Mucosa of descending colon (tissue), 3 donors: ENCODE measurements at regions not wholly inside any gene's neighbourhood (a gene's known extent, or its start where the extent isn't known, plus 50 kb on each side); places are given as distances from the start of the nearest gene placed in this dataset.
"Not testable (repeated sequence)": the region's sequence is repeated elsewhere in the genome, so short reads cannot be mapped to it uniquely, and the experiment has no call there.

Experiments
- ATAC-seq: fragments of 200-7000 bp; cut with Tn5 transposase; one replicate; pipeline ENCODE4 v1.9.1; 2020; ENCODE audit warnings: mild to moderate bottlenecking, moderate library complexity
- DNase-seq, 3 donors: peaks; one replicate each; pipeline ENCODE4 v3.0.0-alpha.2; 2020
- H3K36me3 ChIP-seq: fragments of 200-600 bp; one replicate; pipeline ENCODE4 v1.8.0; 2021; ENCODE audit warnings: low read depth, mild to moderate bottlenecking
- H3K4me1 ChIP-seq: fragments of 200-600 bp; one replicate; pipeline ENCODE4 v1.8.0; 2021; ENCODE audit warnings: low read depth, mild to moderate bottlenecking
- H3K4me3 ChIP-seq: fragments of 200-600 bp; one replicate; pipeline ENCODE4 v1.8.0; 2021; ENCODE audit warnings: mild to moderate bottlenecking
- H3K9me3 ChIP-seq: fragments of 200-600 bp; one replicate; pipeline ENCODE4 v1.8.0; 2021; ENCODE audit warnings: mild to moderate bottlenecking
- CTCF ChIP-seq: fragments of 200-600 bp; IDR thresholded peaks from one replicate; pipeline ENCODE4 v1.8.0; 2022; ENCODE audit warnings: antibody characterized with exemption, mild to moderate bottlenecking
- intact Hi-C, 2 donors: fragments of 100-400 bp; cut with DNase I in 1 of 2; cut with micrococcal nuclease in 1 of 2; formaldehyde crosslinking; loops; one replicate each; pipeline versions ENCODE4 v1.11.0 to v1.11.1; 2022; cut with DNase I, micrococcal nuclease
- donor health status: DM: no; HTN: no; CAD: no; lungs with moderate emphysema.
- donor health status: DM: no; HTN: no; CAD: no.
- donor health status: DM: no; HTN: yes; CAD: no.

- Histone ChIP-seq H3K4me1 (no peaks in the 10 kb centered on the region), H3K9me3 (peaks cover 3% of the 10 kb centered on the region), H3K36me3 (no peaks in the 10 kb centered on the region), H3K4me3 (no peak overlapping the region)
- DNase-seq (no peak), ATAC-seq (no peak)
- intact Hi-C loops = no loop called here
- TF ChIP-seq CTCF = no peak
Observed at GRCh38 chr5:163252950-163253349, 184.4 kb upstream of the CCNG1 start.

GRCh38 chr5:163259495-163259894, 177.9 kb upstream of the CCNG1 start:
- H3K9me3 ChIP-seq = no peaks in the 10 kb centered on the region
- no peak for DNase-seq
- intact Hi-C loops = no loop called here

GRCh38 chr5:163260471-163260870, 176.9 kb upstream of the CCNG1 start:
- no peak for TF ChIP-seq CTCF
- DNase-seq (no peak), ATAC-seq (no peak)
- Histone ChIP-seq H3K36me3 (no peaks in the 10 kb centered on the region), H3K9me3 (no peaks in the 10 kb centered on the region), H3K4me1 (no peaks in the 10 kb centered on the region), H3K4me3 (no peak overlapping the region)
- intact Hi-C loops = no loop called here

More at GRCh38 chr5:163259495-163259894, 177.9 kb upstream of the CCNG1 start:
- ATAC-seq = no peak
- Histone ChIP-seq H3K4me3 (no peak overlapping the region), H3K36me3 (no peaks in the 10 kb centered on the region), H3K4me1 (no peaks in the 10 kb centered on the region)
- no peak for TF ChIP-seq CTCF

- H3K9me3 ChIP-seq = no peaks in the 10 kb centered on the region
- H3K4me1 ChIP-seq = no peaks in the 10 kb centered on the region
- ATAC-seq (no peak), DNase-seq (no peak)
- intact Hi-C loops = no loop called here
- H3K36me3 ChIP-seq = no peaks in the 10 kb centered on the region
- TF ChIP-seq CTCF = no peak
- no peak overlapping the region for H3K4me3 ChIP-seq
Observed at GRCh38 chr5:163260961-163261360, 176.4 kb upstream of the CCNG1 start.

GRCh38 chr5:163261647-163262269, 175.6 kb upstream of the CCNG1 start:
- no peaks in the 10 kb centered on the region for H3K36me3 ChIP-seq
- ATAC-seq (no peak), DNase-seq (no peak)
- TF ChIP-seq CTCF = no peak
- no peaks in the 10 kb centered on the region for H3K9me3 ChIP-seq
- H3K4me1 ChIP-seq = no peaks in the 10 kb centered on the region
- intact Hi-C loops = no loop called here
- H3K4me3 ChIP-seq = no peak overlapping the region

GRCh38 chr5:163266249-163266648, 171.1 kb upstream of the CCNG1 start:
- H3K9me3 ChIP-seq, DNase-seq, H3K36me3 ChIP-seq, H3K4me1 ChIP-seq, intact Hi-C loops, H3K4me3 ChIP-seq, ATAC-seq: not testable (repeated sequence)
